GM18868 (cell line): ENCODE measurements at regions not wholly inside any gene's neighbourhood (a gene's known extent, or its start where the extent isn't known, plus 50 kb on each side); places are given as distances from the start of the nearest gene placed in this dataset.

Experiments used
- ATAC-seq: cut with Tn5 transposase; IDR thresholded peaks from one replicate; pipeline ENCODE4 v1.9.1; 2021; ENCODE audit warnings: mild to moderate bottlenecking, moderate library complexity; ENCODE audit not compliant: unreplicated experiment

GRCh38 chr18:49663899-49664890 lies 102.3 kb downstream of the LIPG start:
- ATAC-seq = no peak

- ATAC-seq = no peak
Observed at GRCh38 chr18:49662506-49662905, 100.6 kb downstream of the LIPG start.

- ATAC-seq = no peak
Observed at GRCh38 chr18:49658823-49659404, 97.1 kb downstream of the LIPG start.

GRCh38 chr18:49656073-49656692 lies 94.3 kb downstream of the LIPG start:
- no peak for ATAC-seq

- ATAC-seq = no peak
Observed at GRCh38 chr18:49655266-49656072, 93.6 kb downstream of the LIPG start.

GRCh38 chr18:49654347-49654746 lies 92.5 kb downstream of the LIPG start:
- no peak for ATAC-seq

- no peak for ATAC-seq
Observed at GRCh38 chr18:49652881-49653724, 91.2 kb downstream of the LIPG start.

- ATAC-seq = no peak
Observed at GRCh38 chr18:49651033-49651432, 89.2 kb downstream of the LIPG start.

- no peak for ATAC-seq
Observed at GRCh38 chr18:49650426-49650891, 88.6 kb downstream of the LIPG start.

- ATAC-seq = no peak
Observed at GRCh38 chr18:49648811-49649210, 87.0 kb downstream of the LIPG start.
